ENCODE measurements at regions not wholly inside any gene's neighbourhood (a gene's known extent, or its start where the extent isn't known, plus 50 kb on each side); places are given as distances from the start of the nearest gene placed in this dataset.

DNA sequence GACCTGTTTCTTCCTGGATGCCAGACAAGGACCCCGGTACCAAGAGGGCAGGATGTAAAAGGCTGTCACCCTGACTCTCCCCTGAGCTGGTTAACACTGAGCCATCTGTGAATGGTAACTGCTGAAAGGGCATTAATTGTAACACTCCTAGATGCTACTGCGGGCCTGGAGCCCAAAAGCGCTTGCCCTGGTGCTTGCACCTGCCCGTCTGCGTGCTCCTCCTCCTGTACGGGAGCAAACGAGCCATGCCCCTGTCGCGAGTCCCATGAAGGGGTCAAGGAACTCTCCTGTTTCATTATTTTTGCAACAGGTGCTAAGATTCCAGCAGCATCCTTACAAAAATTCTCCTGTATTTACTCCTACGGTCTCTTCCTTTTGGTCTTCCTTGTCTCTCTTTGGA lies 140.0 kb upstream of the LAMA2 start:
- 84% methylated on average over 10 of the region's 10 CpGs for WGBS
- no peak for DNase-seq (ENCODE audit: low spot score)
- Histone ChIP-seq H3K27me3 (ENCODE audit: control insufficient read depth in 4 of 4, insufficient read depth in 4 of 4, low read length in 3 of 4) (peaks cover 0 to 3% (median 0%) of the 10 kb centered on the region in 4 donors), H3K9me3 (ENCODE audit: control insufficient read depth in 4 of 4, low read length in 3 of 4) (no peaks in the 10 kb centered on the region), H3K27ac (ENCODE audit: low read depth in 1 of 2, low read length in 2 of 2) (no peak overlapping the region), H3K9ac (ENCODE audit: low read depth in 1 of 2, low read length in 2 of 2) (no peak overlapping the region), H3K36me3 (ENCODE audit: control insufficient read depth in 4 of 4, insufficient read depth in 3 of 4, low read depth in 1 of 4, low read length in 3 of 4) (no peaks in the 10 kb centered on the region), H3K4me1 (ENCODE audit: control insufficient read depth in 4 of 4, insufficient read depth in 4 of 4, low read length in 3 of 4) (no peaks in the 10 kb centered on the region), H3K4me3 (ENCODE audit: low read depth in 1 of 3, low read length in 3 of 3) (no peak overlapping the region)
- no peak for TF ChIP-seq EGR1 (IDR thresholded peaks at IDR 0.05; ENCODE audit: low read depth in 2 of 2)

GRCh38 chr6:128740951-128741350 lies 142.0 kb upstream of the LAMA2 start:
- no peak for TF ChIP-seq HNF4G (IDR thresholded peaks at IDR 0.05)
- no peak for TF ChIP-seq NR2F2 (IDR thresholded peaks at IDR 0.05)
- no peak for TF ChIP-seq FOXA1 (IDR thresholded peaks at IDR 0.05)
- no peak for TF ChIP-seq CTCF (IDR thresholded peaks at IDR 0.05; ENCODE audit: low read depth, low read length, missing input control)
- TF ChIP-seq ZBTB33 (IDR thresholded peaks at IDR 0.05): no peak
- no peak for TF ChIP-seq HNF4A (conservative IDR thresholded peaks at IDR 0.05)
- no peak for TF ChIP-seq JUND (IDR thresholded peaks at IDR 0.05)
- TF ChIP-seq TAF1 (conservative IDR thresholded peaks at IDR 0.05): no peak
- TF ChIP-seq, protein P1, sequence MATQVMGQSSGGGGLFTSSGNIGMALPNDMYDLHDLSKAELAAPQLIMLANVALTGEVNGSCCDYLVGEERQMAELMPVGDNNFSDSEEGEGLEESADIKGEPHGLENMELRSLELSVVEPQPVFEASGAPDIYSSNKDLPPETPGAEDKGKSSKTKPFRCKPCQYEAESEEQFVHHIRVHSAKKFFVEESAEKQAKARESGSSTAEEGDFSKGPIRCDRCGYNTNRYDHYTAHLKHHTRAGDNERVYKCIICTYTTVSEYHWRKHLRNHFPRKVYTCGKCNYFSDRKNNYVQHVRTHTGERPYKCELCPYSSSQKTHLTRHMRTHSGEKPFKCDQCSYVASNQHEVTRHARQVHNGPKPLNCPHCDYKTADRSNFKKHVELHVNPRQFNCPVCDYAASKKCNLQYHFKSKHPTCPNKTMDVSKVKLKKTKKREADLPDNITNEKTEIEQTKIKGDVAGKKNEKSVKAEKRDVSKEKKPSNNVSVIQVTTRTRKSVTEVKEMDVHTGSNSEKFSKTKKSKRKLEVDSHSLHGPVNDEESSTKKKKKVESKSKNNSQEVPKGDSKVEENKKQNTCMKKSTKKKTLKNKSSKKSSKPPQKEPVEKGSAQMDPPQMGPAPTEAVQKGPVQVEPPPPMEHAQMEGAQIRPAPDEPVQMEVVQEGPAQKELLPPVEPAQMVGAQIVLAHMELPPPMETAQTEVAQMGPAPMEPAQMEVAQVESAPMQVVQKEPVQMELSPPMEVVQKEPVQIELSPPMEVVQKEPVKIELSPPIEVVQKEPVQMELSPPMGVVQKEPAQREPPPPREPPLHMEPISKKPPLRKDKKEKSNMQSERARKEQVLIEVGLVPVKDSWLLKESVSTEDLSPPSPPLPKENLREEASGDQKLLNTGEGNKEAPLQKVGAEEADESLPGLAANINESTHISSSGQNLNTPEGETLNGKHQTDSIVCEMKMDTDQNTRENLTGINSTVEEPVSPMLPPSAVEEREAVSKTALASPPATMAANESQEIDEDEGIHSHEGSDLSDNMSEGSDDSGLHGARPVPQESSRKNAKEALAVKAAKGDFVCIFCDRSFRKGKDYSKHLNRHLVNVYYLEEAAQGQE (IDR thresholded peaks at IDR 0.05): no peak
- WGBS: 91% methylated on average over 1 of the region's 1 CpG
- no peaks in the 10 kb centered on the region for H3K36me3 ChIP-seq (ENCODE audit: control insufficient read depth in 4 of 4, insufficient read depth in 3 of 4, low read depth in 1 of 4, low read length in 3 of 4)
- DNase-seq (ENCODE audit: low spot score): no peak
- H3K9ac ChIP-seq (ENCODE audit: low read depth in 1 of 2, low read length in 2 of 2): no peak overlapping the region
- H3K9me3 ChIP-seq (ENCODE audit: control insufficient read depth in 4 of 4, low read length in 3 of 4): no peaks in the 10 kb centered on the region
- no peak overlapping the region for H3K4me3 ChIP-seq (ENCODE audit: low read depth in 1 of 3, low read length in 3 of 3)
- H3K27me3 ChIP-seq (ENCODE audit: control insufficient read depth in 4 of 4, insufficient read depth in 4 of 4, low read length in 3 of 4): peaks cover 0 to 3% (median 0%) of the 10 kb centered on the region in 4 donors
- no peaks in the 10 kb centered on the region for H3K4me1 ChIP-seq (ENCODE audit: control insufficient read depth in 4 of 4, insufficient read depth in 4 of 4, low read length in 3 of 4)
- H3K27ac ChIP-seq (ENCODE audit: low read depth in 1 of 2, low read length in 2 of 2): no peak overlapping the region

- DNase-seq (ENCODE audit: low spot score): no peak
- Histone ChIP-seq H3K4me1 (ENCODE audit: control insufficient read depth in 4 of 4, insufficient read depth in 4 of 4, low read length in 3 of 4) (no peaks in the 10 kb centered on the region), H3K9me3 (ENCODE audit: control insufficient read depth in 4 of 4, low read length in 3 of 4) (no peaks in the 10 kb centered on the region), H3K9ac (ENCODE audit: low read depth in 1 of 2, low read length in 2 of 2) (no peak overlapping the region), H3K36me3 (ENCODE audit: control insufficient read depth in 4 of 4, insufficient read depth in 3 of 4, low read depth in 1 of 4, low read length in 3 of 4) (no peaks in the 10 kb centered on the region), H3K27me3 (ENCODE audit: control insufficient read depth in 4 of 4, insufficient read depth in 4 of 4, low read length in 3 of 4) (no peaks in the 10 kb centered on the region), H3K4me3 (ENCODE audit: low read depth in 1 of 3, low read length in 3 of 3) (no peak overlapping the region), H3K27ac (ENCODE audit: low read depth in 1 of 2, low read length in 2 of 2) (no peak overlapping the region)
- 63% methylated on average over 2 of the region's 2 CpGs for WGBS
- TF ChIP-seq EGR1 (IDR thresholded peaks at IDR 0.05; ENCODE audit: low read depth in 2 of 2) (no peak), CTCF (IDR thresholded peaks at IDR 0.05; ENCODE audit: low read depth, low read length, missing input control) (no peak), RAD21 (IDR thresholded peaks at IDR 0.05) (no peak), GABPA (IDR thresholded peaks at IDR 0.05 in 1 of 2, conservative IDR thresholded peaks at IDR 0.05 in 1 of 2) (no peak), JUND (IDR thresholded peaks at IDR 0.05) (no peak), TAF1 (conservative IDR thresholded peaks at IDR 0.05) (no peak)
- TF ChIP-seq, protein P2, sequence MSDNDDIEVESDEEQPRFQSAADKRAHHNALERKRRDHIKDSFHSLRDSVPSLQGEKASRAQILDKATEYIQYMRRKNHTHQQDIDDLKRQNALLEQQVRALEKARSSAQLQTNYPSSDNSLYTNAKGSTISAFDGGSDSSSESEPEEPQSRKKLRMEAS (IDR thresholded peaks at IDR 0.05): no peak
- TF ChIP-seq, protein P1 (IDR thresholded peaks at IDR 0.05): no peak
Observed at GRCh38 chr6:128739112-128739511, 143.8 kb upstream of the LAMA2 start.

All from liver (tissue), 8 donors.